Stimulated activated CD4-positive, alpha-beta T cell treated with anti-CD3 and anti-CD28 coated beads, Interleukin-4, amount 100 ng/mL, for 4 hours (primary cell): ENCODE measurements at regions not wholly inside any gene's neighbourhood (a gene's known extent, or its start where the extent isn't known, plus 50 kb on each side); places are given as distances from the start of the nearest gene placed in this dataset.
"Not testable (repeated sequence)": the region's sequence is repeated elsewhere in the genome, so short reads cannot be mapped to it uniquely, and the experiment has no call there.

ENCODE experiments used
- DNase-seq, 2 experiments: peaks; one replicate each; pipeline ENCODE4 v3.0.0-alpha.2; 2020

DNA sequence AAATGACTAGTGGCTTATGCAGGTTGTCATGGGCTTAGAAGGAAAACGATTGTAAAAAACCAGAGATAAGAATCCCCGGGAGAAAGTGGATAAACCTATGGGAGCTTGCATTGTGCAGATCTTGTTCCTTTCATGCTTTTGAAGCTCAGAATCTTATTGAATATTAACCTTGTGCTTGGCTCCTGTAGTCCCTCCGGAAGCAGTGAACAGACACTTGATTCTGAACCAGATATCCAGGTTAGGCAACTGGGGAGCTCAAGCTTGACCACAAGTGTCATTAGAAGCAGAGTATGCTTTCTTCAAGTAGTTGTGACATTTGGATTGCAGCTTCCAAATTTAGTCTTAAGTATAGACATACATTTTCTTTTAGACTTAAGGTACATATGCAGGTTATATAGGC, 212.6 kb upstream of the MOCS1 start:
- DNase-seq, result no peak

GRCh38 chr6:40139447-40139846, 205.2 kb upstream of the MOCS1 start:
- DNase-seq, result no peak

DNA sequence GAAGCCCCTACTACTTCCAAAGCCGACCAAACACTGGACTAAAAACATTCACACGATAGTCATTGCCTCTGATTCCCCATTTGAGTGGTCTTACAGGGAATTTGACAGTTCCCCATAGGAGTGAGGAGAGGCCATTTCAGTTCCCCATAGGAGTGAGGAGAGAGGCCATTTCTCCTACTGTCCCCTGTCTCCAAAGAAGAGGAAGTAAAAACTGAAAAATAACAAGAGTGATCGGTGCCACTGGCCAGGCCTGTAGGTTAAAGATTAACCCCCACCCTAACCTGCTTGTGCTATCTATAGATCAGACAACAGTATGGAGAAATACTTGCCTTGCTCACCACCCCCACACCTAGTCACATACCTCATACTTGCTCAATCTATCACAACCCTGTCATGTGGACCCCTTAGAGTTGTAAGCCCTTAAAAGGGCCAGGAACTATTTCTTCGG, 204.0 kb upstream of the MOCS1 start:
- no peak for DNase-seq

DNA sequence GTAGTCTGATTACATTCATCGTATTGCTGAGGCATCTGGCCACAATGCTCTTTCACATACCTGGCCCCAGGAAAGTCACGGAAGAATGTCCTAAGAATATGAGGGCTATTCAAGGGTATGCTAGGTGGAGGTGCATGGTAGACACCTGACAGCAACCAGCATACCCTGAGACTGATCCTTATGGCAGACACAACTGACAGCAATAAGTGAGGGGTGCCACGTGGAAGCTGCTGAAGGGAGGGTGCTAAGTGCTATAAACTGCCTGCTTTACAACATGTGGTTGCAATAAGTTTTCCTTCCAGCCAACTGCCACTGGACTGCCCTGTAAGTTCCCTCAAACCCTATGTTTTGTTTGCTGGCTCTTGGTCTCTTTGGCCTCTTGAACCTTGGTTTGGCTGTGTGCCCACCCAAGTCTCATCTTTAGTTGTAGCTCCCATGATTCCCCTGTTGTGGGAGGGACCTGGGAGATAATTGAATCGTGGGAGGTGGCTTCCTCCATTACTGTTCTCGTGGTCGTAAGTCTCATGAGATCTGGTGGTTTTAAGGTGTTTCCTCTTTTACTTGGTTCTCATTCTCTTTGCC, 201.3 kb upstream of the MOCS1 start:
- DNase-seq, result no peak

- DNase-seq, result not testable (repeated sequence)
Observed at GRCh38 chr6:40133981-40134380, 199.7 kb upstream of the MOCS1 start.

DNA sequence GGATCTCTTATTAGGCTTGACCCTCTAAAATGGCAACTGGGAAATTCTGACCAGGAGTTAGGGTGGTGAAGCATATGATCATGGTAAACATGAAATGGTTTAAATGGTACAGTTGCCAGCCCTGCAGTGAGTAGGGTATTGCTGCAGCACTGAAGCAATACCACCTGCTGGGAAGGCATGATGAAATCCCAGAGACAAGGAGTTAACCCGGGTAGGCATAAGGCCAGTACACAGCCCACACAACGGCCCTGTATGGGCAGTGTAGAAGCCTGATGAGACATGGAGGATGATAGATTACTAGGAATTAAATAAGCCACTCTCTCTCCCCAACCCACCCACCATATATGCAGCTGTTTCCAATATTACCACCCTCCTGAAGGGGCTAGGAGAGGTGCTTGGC, 197.4 kb upstream of the MOCS1 start:
- DNase-seq, result no peak

GRCh38 chr6:40128127-40128526, 193.9 kb upstream of the MOCS1 start:
- no peak for DNase-seq

DNA sequence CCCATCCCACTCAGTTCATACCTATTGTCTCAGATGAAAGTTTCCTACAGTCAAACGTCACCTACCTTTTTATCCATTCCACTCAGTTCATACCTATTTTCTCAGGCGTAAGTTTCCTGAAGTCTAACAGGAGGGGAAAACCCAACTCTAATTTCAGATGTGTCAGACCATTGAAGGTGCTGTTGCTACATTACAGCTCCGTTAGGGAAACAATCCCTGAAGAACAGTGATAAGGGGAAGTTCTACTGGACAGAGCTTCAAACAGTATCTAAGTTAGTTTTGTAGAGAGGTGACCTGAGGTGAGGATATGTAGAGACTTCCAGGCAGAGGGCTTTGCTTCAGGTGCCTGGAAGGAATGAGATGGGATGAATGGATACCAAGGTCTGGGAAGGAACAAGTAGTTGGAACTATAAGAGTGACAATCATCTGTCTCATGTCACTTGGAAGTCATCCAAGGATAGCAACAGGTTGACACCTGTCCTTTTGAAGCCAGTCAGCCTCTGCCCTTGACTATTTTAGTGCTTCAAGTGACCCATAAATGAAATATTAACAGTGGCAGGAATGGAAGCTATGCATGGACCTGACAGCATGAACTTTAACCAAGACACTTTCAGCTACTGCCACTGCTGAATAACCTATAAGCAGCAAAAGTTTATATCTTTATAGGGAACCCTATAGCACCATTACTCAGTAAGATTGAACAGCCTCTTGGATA, 191.6 kb upstream of the MOCS1 start:
- no peak for DNase-seq

GRCh38 chr6:40124924-40125323, 190.7 kb upstream of the MOCS1 start:
- DNase-seq, result no peak

GRCh38 chr6:40116832-40117231, 182.6 kb upstream of the MOCS1 start:
- no peak for DNase-seq

- DNase-seq, result no peak
Observed at GRCh38 chr6:40112350-40112749, 178.1 kb upstream of the MOCS1 start.

GRCh38 chr6:40108736-40109135, 174.5 kb upstream of the MOCS1 start:
- no peak for DNase-seq

- no peak for DNase-seq
Observed at GRCh38 chr6:40106840-40107239, 172.6 kb upstream of the MOCS1 start.

DNA sequence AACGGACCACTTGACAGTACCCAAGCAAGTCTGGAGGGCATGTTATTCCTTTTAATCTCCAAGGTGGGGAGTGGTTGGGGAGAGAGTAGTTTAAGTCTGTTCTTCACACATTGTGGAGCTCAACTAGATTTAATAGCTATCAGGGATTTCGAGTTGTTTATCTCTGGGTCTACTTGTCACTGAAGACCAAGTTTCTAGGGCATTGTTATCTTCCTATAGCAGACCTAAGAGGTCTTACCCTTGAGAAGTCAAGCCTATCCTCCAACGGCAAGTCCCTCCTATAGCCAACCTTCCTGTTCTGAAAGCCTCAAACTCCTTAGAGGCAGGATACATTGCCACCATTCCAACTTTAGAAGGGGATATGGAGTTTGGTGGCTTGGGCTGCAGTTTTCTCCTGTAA, 164.5 kb upstream of the MOCS1 start:
- DNase-seq, result no peak

DNA sequence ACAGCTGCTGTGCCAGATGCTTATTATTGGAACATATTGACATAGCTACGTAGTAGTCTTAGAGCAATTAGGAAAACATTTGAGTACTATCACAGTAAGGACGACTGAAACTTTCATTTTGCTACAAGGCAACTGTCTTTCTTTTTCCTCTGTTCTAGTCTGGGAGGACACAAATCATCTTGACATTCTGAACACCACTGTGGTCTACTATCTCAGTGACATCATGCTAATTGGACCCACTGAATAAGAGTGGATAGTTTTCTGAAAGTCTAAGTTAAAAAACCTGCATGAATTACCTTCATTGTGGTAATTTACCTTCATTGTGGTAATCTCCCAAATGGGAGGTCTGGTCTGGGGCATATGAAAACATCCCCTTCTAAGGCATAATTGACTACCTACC, 163.3 kb upstream of the MOCS1 start:
- DNase-seq, result no peak

GRCh38 chr6:40083141-40083920, 149.1 kb upstream of the MOCS1 start:
- DNase-seq, result no peak

- no peak for DNase-seq
Observed at GRCh38 chr6:40082278-40083043, 148.2 kb upstream of the MOCS1 start.

DNA sequence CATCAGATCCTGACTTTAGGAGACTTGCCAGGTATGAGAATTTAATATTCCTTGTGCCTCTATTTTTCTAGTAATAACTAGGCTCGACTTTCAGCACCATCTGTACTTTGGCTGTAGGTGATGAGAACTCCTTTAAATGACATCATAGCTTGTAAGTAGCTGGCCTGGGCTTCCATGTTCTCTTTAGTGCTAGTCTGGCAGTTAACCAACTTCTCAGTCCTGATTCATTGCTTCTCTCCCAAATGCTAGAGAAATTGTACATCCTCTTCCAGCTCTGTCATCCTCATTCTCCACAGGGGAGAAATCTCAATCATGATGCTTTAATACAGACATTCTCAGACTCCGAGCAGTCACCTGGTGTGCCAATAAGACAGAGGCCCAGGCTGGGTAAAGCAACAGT, 143.5 kb upstream of the MOCS1 start:
- DNase-seq, result no peak

DNA sequence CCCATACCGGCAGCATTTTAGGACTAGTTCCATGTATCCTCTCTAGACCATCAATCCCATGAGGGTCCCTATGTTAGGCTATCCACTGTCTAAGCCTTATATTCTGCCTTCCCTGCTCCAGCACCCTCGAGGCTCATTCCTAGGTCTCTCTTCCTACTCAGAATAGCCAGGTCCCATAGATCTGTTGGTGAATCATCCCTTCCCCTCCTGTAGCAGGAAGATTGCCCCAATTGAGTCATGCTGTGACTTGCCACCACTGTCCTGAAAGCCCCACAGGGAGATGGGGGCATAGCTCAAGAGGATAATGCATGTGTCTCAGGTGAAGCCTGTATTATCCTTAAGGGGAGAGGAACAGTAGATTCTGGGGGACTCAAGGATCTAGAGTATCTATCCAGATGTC, 143.1 kb upstream of the MOCS1 start:
- DNase-seq, result no peak

GRCh38 chr6:40075056-40075590, 140.9 kb upstream of the MOCS1 start:
- no peak for DNase-seq

- DNase-seq, result no peak
Observed at GRCh38 chr6:40074306-40075055, 140.2 kb upstream of the MOCS1 start.

DNA sequence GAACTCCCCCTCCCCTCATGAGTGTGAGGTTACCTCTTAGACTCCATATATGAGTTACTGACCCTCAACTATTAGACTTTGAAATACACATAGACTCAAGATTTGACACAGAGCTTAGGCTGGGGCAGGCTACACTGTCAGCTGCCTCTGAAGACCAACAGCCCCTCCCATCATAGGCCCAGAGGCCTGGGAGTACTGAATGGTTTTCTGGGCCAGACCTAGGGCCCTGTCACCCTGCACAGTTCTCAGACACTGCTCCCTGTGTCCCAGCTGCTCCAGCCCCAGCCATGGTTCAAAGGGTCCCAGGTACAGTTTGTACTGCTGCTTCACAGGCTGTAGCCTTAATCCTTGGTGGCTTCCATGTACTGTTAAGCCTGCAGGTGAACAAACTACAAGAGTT, 132.1 kb upstream of the MOCS1 start:
- no peak for DNase-seq
